GM12801 (cell line): ENCODE measurements at regions not wholly inside any gene's neighbourhood (a gene's known extent, or its start where the extent isn't known, plus 50 kb on each side); places are given as distances from the start of the nearest gene placed in this dataset.

Experiments
- TF ChIP-seq, protein P1 (sequence below): IDR thresholded peaks from one replicate; pipeline ENCODE4 v1.5.1; 2011; ENCODE audit warnings: control low read depth; ENCODE audit not compliant: insufficient read length; ENCODE audit errors: extremely low read depth

- TF ChIP-seq, protein P1, sequence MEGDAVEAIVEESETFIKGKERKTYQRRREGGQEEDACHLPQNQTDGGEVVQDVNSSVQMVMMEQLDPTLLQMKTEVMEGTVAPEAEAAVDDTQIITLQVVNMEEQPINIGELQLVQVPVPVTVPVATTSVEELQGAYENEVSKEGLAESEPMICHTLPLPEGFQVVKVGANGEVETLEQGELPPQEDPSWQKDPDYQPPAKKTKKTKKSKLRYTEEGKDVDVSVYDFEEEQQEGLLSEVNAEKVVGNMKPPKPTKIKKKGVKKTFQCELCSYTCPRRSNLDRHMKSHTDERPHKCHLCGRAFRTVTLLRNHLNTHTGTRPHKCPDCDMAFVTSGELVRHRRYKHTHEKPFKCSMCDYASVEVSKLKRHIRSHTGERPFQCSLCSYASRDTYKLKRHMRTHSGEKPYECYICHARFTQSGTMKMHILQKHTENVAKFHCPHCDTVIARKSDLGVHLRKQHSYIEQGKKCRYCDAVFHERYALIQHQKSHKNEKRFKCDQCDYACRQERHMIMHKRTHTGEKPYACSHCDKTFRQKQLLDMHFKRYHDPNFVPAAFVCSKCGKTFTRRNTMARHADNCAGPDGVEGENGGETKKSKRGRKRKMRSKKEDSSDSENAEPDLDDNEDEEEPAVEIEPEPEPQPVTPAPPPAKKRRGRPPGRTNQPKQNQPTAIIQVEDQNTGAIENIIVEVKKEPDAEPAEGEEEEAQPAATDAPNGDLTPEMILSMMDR, result no peak
Measured at GRCh38 chr1:29696656-29697390, 460.5 kb downstream of the PTPRU start.

DNA sequence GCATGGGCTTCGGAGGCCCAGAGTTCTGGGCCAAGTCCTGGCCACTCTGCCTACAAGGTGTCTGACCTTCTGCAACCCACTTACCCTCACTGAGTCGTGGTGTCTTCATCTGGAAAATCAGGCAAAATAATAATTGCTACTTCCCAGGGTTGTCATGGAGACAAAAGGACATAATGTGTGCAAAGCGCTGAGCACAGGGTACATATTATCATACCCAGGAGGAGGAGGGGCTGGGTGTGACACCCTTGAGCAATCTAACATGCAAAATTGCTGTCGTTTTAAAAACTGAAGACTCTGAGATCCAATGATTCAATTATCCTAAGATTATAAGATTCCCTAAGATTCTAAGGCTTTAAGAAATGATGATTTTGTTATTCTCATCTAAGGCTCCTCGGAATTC lies 459.5 kb downstream of the PTPRU start:
- TF ChIP-seq, protein P1, result no peak

DNA sequence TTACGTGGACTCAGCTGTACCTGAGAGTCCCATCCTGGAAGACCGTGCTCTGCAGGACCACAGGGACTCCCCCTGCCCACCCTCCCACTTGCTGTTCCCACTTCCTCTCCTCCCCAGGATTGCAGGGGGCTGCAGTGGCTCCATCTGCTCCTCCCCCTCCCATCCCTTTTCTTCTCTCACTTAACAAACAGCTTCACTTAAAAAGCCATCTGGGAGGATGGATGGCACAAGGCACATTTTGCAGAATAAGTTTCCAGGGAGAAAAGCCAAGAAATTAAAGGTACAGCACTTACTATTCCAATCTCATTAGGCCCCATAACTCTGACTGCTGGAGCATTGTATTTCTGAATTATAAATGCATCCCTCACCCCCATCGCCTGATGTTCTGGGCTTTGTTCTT lies 458.7 kb downstream of the PTPRU start:
- TF ChIP-seq, protein P1, result no peak

DNA sequence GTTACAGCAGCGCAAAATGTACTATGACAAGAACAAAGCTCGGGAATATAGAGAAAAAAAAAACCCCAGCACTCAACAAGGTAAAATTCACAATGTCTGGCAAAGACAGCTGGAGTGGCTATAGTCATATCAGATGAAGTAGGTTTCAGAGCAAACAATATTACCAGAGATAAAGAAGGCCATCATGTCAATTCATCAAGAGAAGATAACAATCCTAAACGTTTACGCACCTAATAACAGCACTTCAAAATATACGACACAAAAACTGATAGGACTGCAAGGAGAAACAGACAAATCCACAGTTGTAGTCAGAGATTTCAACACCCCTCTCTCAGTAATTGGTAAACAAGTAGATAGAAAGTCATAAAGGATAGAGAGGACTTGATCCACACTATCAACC lies 455.2 kb downstream of the PTPRU start:
- TF ChIP-seq, protein P1, result no peak

GRCh38 chr1:29690156-29690555 lies 453.8 kb downstream of the PTPRU start:
- TF ChIP-seq, protein P1, result no peak

GRCh38 chr1:29689372-29690030 lies 453.2 kb downstream of the PTPRU start:
- TF ChIP-seq, protein P1, result no peak

- TF ChIP-seq, protein P1, result no peak
Measured at GRCh38 chr1:29688471-29689365, 452.4 kb downstream of the PTPRU start.
